ENCODE measurements at regions not wholly inside any gene's neighbourhood (a gene's known extent, or its start where the extent isn't known, plus 50 kb on each side); places are given as distances from the start of the nearest gene placed in this dataset.

- TF ChIP-seq GATA3 (IDR thresholded peaks at IDR 0.05; ENCODE audit: low read depth, low read length) = no peak
- TF ChIP-seq GATA2 (IDR thresholded peaks at IDR 0.05; ENCODE audit: low read depth, low read length) = no peak
Measured at GRCh38 chr2:138227195-138227594, 262.9 kb downstream of the HNMT start.
